ENCODE measurements at regions not wholly inside any gene's neighbourhood (a gene's known extent, or its start where the extent isn't known, plus 50 kb on each side); places are given as distances from the start of the nearest gene placed in this dataset.
"Not testable (repeated sequence)": the region's sequence is repeated elsewhere in the genome, so short reads cannot be mapped to it uniquely, and the experiment has no call there.

GRCh38 chr7:65233409-65234034, 140.1 kb upstream of the ZNF92 start:
- no CpG with 5 or more reads among the region's 2 CpGs for WGBS (ENCODE audit: insufficient coverage, low lambda C conversion rate)
- Histone ChIP-seq H3K9me3 (ENCODE audit: control insufficient read depth, low read depth, low read length) (no peaks in the 10 kb centered on the region), H3K27me3 (ENCODE audit: control insufficient read depth, insufficient read depth, low read length) (no peaks in the 10 kb centered on the region), H3K4me3 (ENCODE audit: low read length) (no peak overlapping the region), H3K36me3 (ENCODE audit: control insufficient read depth, insufficient read depth, low read length) (no peaks in the 10 kb centered on the region), H3K4me1 (ENCODE audit: control insufficient read depth, insufficient read depth, low read length) (no peaks in the 10 kb centered on the region), H3K27ac (ENCODE audit: low read length) (no peak overlapping the region)
- DNase-seq: no peak

DNA sequence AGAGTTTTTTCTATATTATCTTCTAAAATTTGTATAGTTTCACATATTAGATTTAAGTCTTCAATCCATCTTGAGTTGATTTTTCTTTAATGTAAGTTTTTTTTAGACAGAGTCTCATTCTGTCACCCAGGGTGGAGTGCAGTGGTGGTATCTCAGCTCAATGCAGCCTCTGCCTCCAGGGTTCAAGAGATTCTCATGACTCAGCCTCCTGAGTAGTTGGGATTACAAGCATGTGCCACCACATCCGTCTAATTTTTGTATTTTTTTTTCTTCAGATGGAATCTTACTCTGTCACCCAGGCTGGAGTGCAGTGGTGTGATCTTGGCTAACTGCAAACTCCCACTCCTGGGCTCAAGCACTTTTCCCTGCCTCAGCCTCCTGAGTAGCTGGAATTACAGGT, 143.4 kb upstream of the ZNF92 start:
- no peak overlapping the region for H3K4me3 ChIP-seq (ENCODE audit: low read length)

DNA sequence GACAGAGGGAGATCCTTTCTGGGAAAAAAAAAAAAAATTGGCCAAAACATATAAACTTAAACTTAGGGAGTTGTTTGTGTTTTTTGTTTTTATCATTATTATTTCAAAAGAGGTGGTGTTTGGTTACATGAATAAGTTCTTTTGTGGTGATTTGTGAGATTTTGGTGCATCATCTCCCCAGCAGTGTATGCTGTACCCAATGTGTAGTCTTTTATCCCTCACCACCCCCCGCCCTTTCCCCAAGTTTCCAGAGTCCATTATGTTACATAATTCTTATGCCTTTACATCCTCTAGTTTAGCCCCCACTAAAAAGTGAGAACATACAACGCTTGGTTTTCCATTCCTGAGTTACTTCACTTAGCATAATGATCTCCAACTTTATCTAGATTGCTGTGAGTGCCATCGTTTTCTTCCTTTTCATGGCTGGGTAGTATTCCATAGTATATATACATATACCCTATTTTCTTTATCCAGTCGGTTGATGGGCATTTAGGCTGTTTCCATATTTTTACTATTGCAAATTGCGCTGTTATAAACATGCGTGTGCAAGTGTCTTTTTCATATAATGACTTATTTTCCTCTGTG, 148.1 kb upstream of the ZNF92 start:
- H3K36me3 ChIP-seq (ENCODE audit: control insufficient read depth, insufficient read depth, low read length): no peaks in the 10 kb centered on the region
- no peaks in the 10 kb centered on the region for H3K4me1 ChIP-seq (ENCODE audit: control insufficient read depth, insufficient read depth, low read length)
- no peaks in the 10 kb centered on the region for H3K9me3 ChIP-seq (ENCODE audit: control insufficient read depth, low read depth, low read length)
- H3K27me3 ChIP-seq (ENCODE audit: control insufficient read depth, insufficient read depth, low read length): no peaks in the 10 kb centered on the region
- WGBS (ENCODE audit: insufficient coverage, low lambda C conversion rate): 97% methylated on average over 5 of the region's 6 CpGs
- H3K4me3 ChIP-seq (ENCODE audit: low read length): no peak overlapping the region
- no peak overlapping the region for H3K27ac ChIP-seq (ENCODE audit: low read length)
- DNase-seq: no peak

More for the DNA sequence above, 143.4 kb upstream of the ZNF92 start:
- no peaks in the 10 kb centered on the region for H3K4me1 ChIP-seq (ENCODE audit: control insufficient read depth, insufficient read depth, low read length)
- H3K9me3 ChIP-seq (ENCODE audit: control insufficient read depth, low read depth, low read length): no peaks in the 10 kb centered on the region
- no peak for DNase-seq
- H3K27ac ChIP-seq (ENCODE audit: low read length): no peak overlapping the region
- no peaks in the 10 kb centered on the region for H3K27me3 ChIP-seq (ENCODE audit: control insufficient read depth, insufficient read depth, low read length)
- WGBS (ENCODE audit: insufficient coverage, low lambda C conversion rate): no CpG with 5 or more reads among the region's 1 CpG
- H3K36me3 ChIP-seq (ENCODE audit: control insufficient read depth, insufficient read depth, low read length): no peaks in the 10 kb centered on the region

DNA sequence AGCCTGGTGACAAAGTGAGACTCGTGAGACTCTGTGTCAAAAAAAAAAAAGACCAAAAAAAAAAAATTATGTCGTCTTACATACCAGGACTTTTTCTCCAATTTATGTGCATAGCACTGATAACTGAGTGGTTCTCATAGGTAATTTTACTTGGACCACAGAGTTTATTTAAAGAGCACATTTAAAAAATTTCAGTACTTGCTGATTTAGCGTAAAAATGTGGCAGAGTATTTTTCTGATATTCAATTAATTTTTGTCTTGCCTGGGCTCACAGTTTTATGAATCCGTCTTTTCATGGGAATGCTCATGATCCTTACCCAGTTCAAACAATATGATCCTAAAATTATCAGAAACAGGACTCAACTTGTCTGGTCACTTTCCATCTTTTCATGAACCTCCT, 151.0 kb upstream of the ZNF92 start:
- DNase-seq: no peak
- H3K4me3 ChIP-seq (ENCODE audit: low read length): no peak overlapping the region
- WGBS (ENCODE audit: insufficient coverage, low lambda C conversion rate): 92% methylated on average over 2 of the region's 4 CpGs
- no peaks in the 10 kb centered on the region for H3K9me3 ChIP-seq (ENCODE audit: control insufficient read depth, low read depth, low read length)
- no peak overlapping the region for H3K27ac ChIP-seq (ENCODE audit: low read length)
- H3K27me3 ChIP-seq (ENCODE audit: control insufficient read depth, insufficient read depth, low read length): no peaks in the 10 kb centered on the region
- no peaks in the 10 kb centered on the region for H3K4me1 ChIP-seq (ENCODE audit: control insufficient read depth, insufficient read depth, low read length)
- H3K36me3 ChIP-seq (ENCODE audit: control insufficient read depth, insufficient read depth, low read length): no peaks in the 10 kb centered on the region

DNA sequence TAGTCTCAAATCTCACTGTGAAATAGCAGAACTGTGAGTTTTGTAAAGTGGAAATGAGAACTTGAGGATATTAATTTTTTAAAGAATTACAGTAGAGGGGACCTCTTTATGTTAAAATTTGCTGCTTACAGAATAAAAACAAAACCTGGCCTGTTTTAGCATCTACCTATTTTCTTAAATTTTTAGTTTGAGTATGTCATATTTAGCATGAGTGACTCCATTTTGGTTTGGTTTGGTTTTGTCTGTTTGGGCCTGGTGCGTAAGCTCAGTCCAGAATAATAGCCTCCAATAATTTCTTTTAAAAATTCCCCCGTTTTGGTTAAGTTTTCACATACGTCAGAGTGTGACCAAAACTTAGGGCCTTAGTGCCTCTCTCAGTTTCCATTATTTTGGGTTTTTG, 152.0 kb upstream of the ZNF92 start:
- H3K4me3 ChIP-seq (ENCODE audit: low read length): no peak overlapping the region
- no peak overlapping the region for H3K27ac ChIP-seq (ENCODE audit: low read length)
- no peaks in the 10 kb centered on the region for H3K9me3 ChIP-seq (ENCODE audit: control insufficient read depth, low read depth, low read length)
- WGBS (ENCODE audit: insufficient coverage, low lambda C conversion rate): 100% methylated on average over 2 of the region's 3 CpGs
- no peak for DNase-seq
- H3K4me1 ChIP-seq (ENCODE audit: control insufficient read depth, insufficient read depth, low read length): no peaks in the 10 kb centered on the region
- H3K27me3 ChIP-seq (ENCODE audit: control insufficient read depth, insufficient read depth, low read length): no peaks in the 10 kb centered on the region
- H3K36me3 ChIP-seq (ENCODE audit: control insufficient read depth, insufficient read depth, low read length): no peaks in the 10 kb centered on the region

- Histone ChIP-seq H3K36me3 (ENCODE audit: control insufficient read depth, insufficient read depth, low read length) (no peaks in the 10 kb centered on the region), H3K27me3 (ENCODE audit: control insufficient read depth, insufficient read depth, low read length) (no peaks in the 10 kb centered on the region), H3K4me3 (ENCODE audit: low read length) (no peak overlapping the region), H3K9me3 (ENCODE audit: control insufficient read depth, low read depth, low read length) (no peaks in the 10 kb centered on the region), H3K27ac (ENCODE audit: low read length) (no peak overlapping the region), H3K4me1 (ENCODE audit: control insufficient read depth, insufficient read depth, low read length) (no peaks in the 10 kb centered on the region)
- no peak for DNase-seq
These were observed 154.0 kb upstream of the ZNF92 start for GRCh38 chr7:65219623-65220022.

DNA sequence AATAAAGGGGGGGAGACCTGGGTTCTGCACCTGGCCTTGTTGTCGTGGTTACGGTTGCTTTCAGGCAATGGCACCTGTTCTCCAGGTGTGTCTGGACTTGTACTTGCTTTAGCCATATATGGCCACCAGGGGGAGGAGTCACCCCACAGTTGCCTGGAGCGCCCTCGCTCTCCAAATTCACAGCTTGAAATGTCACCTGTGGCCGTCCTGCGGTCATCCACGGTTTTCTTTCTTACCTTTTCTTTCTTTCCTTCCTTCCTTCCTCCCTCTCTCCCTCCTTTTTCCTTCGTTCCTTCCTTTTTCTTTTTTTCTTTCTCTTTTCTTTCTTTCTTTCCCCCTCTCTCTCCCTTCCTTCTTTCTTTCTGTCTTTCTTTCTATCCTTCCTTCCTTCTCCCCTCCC, 157.2 kb upstream of the ZNF92 start:
- peak; percentile 57 to 64 for DNase-seq
- H3K36me3 ChIP-seq (ENCODE audit: control insufficient read depth, insufficient read depth, low read length): no peaks in the 10 kb centered on the region
- no peak overlapping the region for H3K4me3 ChIP-seq (ENCODE audit: low read length)

GRCh38 chr7:65213260-65213659, 160.4 kb upstream of the ZNF92 start:
- no CpG with 5 or more reads among the region's 1 CpG for WGBS (ENCODE audit: insufficient coverage, low lambda C conversion rate)

More for the DNA sequence above, 157.2 kb upstream of the ZNF92 start:
- 6% methylated on average over 6 of the region's 8 CpGs for WGBS (ENCODE audit: insufficient coverage, low lambda C conversion rate)
- Histone ChIP-seq H3K27ac (ENCODE audit: low read length) (no peak overlapping the region), H3K27me3 (ENCODE audit: control insufficient read depth, insufficient read depth, low read length) (no peaks in the 10 kb centered on the region), H3K9me3 (ENCODE audit: control insufficient read depth, low read depth, low read length) (no peaks in the 10 kb centered on the region), H3K4me1 (ENCODE audit: control insufficient read depth, insufficient read depth, low read length) (no peaks in the 10 kb centered on the region)

DNA sequence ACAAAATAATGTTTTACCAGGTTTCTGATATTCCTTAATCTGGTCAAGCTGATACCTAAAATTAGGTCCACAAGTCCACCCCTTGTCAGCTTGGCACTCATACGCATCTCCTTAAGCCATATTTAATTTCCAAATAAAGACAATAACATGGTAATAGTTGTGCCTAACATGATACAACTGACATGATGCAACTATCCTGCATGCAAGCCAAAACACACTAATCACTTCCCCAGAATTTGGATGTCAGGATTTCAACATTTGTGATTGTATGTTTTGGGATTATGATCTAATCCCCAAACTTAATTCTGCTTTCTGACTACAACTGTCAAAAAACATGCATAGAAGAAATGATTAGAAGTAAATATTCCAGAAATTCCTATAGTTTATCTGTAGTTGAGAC, 174.4 kb upstream of the ZNF92 start:
- no CpG with 5 or more reads among the region's 1 CpG for WGBS (ENCODE audit: insufficient coverage, low lambda C conversion rate)
- not testable (repeated sequence) for DNase-seq; H3K9me3 ChIP-seq (ENCODE audit: control insufficient read depth, low read depth, low read length); H3K4me3 ChIP-seq (ENCODE audit: low read length); H3K4me1 ChIP-seq (ENCODE audit: control insufficient read depth, insufficient read depth, low read length); H3K27ac ChIP-seq (ENCODE audit: low read length); H3K27me3 ChIP-seq (ENCODE audit: control insufficient read depth, insufficient read depth, low read length); H3K36me3 ChIP-seq (ENCODE audit: control insufficient read depth, insufficient read depth, low read length)

More at GRCh38 chr7:65213260-65213659, 160.4 kb upstream of the ZNF92 start:
- not testable (repeated sequence) for DNase-seq; H3K4me1 ChIP-seq (ENCODE audit: control insufficient read depth, insufficient read depth, low read length); H3K27me3 ChIP-seq (ENCODE audit: control insufficient read depth, insufficient read depth, low read length); H3K4me3 ChIP-seq (ENCODE audit: low read length); H3K36me3 ChIP-seq (ENCODE audit: control insufficient read depth, insufficient read depth, low read length); H3K9me3 ChIP-seq (ENCODE audit: control insufficient read depth, low read depth, low read length); H3K27ac ChIP-seq (ENCODE audit: low read length)

DNA sequence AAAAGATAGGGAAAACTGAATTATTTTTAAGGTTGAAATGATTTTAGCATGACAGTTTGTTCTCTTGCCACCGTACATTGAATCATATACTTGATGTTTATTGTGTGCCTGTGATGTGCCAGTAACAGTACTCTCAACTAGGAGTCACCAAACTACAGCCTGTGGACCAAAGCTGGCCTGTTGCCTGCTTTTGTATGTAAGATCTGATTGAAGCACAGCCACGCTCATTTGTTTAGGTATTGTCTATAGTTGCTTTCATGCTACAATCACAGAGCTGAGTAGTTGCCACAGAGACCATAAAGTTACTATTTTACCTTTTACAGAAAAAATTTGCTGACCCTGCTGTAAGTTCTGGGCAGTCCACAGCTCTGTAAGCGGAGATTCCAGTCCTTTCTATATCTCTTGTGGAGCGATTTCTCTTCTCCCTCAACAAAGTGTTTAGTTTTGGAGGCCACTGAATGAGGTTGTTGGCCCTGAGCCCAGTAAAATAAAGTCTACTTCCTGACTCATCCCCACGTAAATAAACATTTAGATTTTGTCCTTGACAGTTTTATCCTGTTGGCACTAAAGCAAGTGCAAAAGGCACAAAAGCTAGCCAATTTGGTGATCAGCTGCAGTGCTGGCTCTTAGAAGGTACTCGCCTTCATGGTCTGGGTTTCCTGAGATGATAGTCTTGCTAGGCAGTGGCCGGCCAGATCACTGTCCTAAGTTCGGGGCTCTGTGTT, 180.2 kb upstream of the ZNF92 start:
- H3K4me1 ChIP-seq (ENCODE audit: control insufficient read depth, insufficient read depth, low read length); H3K27me3 ChIP-seq (ENCODE audit: control insufficient read depth, insufficient read depth, low read length); H3K4me3 ChIP-seq (ENCODE audit: low read length); H3K9me3 ChIP-seq (ENCODE audit: control insufficient read depth, low read depth, low read length); H3K27ac ChIP-seq (ENCODE audit: low read length); H3K36me3 ChIP-seq (ENCODE audit: control insufficient read depth, insufficient read depth, low read length): not testable (repeated sequence)
- WGBS (ENCODE audit: insufficient coverage, low lambda C conversion rate): no CpG with 5 or more reads among the region's 8 CpGs
- DNase-seq: peak in 1 of 2 donors; percentile 0

GRCh38 chr7:65177041-65177440, 170.6 kb upstream of the ERV3-1 start:
- not testable (repeated sequence) for H3K36me3 ChIP-seq (ENCODE audit: control insufficient read depth, insufficient read depth, low read length); H3K27ac ChIP-seq (ENCODE audit: low read length); H3K4me1 ChIP-seq (ENCODE audit: control insufficient read depth, insufficient read depth, low read length); DNase-seq; H3K4me3 ChIP-seq (ENCODE audit: low read length); H3K9me3 ChIP-seq (ENCODE audit: control insufficient read depth, low read depth, low read length); H3K27me3 ChIP-seq (ENCODE audit: control insufficient read depth, insufficient read depth, low read length)
- no CpG with 5 or more reads among the region's 5 CpGs for WGBS (ENCODE audit: insufficient coverage, low lambda C conversion rate)
